BLaER1 (cell line): ENCODE measurements at regions not wholly inside any gene's neighbourhood (a gene's known extent, or its start where the extent isn't known, plus 50 kb on each side); places are given as distances from the start of the nearest gene placed in this dataset.

ENCODE experiments used
- H3K27ac ChIP-seq: shearing (Covaris generic); formaldehyde crosslinking; 2 replicates; pipeline ENCODE4 v1.8.1; 2022
- H3K27me3 ChIP-seq: shearing (Covaris generic); formaldehyde crosslinking; 2 replicates; pipeline ENCODE4 v1.8.1; 2022
- H3K36me3 ChIP-seq: shearing (Covaris generic); formaldehyde crosslinking; 2 replicates; pipeline ENCODE4 v1.8.1; 2022
- H3K4me1 ChIP-seq: shearing (Covaris generic); formaldehyde crosslinking; 2 replicates; pipeline ENCODE4 v1.8.1; 2022
- H3K4me2 ChIP-seq: shearing (Covaris generic); formaldehyde crosslinking; 2 replicates; pipeline ENCODE4 v1.8.1; 2022
- H3K4me3 ChIP-seq: shearing (Covaris generic); formaldehyde crosslinking; 2 replicates; pipeline ENCODE4 v1.8.1; 2022
- H3K9ac ChIP-seq: shearing (Covaris generic); formaldehyde crosslinking; 2 replicates; pipeline ENCODE4 v1.8.1; 2022
- H3K9me3 ChIP-seq: shearing (Covaris generic); formaldehyde crosslinking; 2 replicates; pipeline ENCODE4 v1.8.1; 2022
- H4K20me1 ChIP-seq: shearing (Covaris generic); formaldehyde crosslinking; 2 replicates; pipeline ENCODE4 v1.8.1; 2022
- Cebpa-rat ChIP-seq: shearing (Covaris generic); IDR thresholded peaks from 2 replicates; pipeline ENCODE4 v1.8.1; 2022

DNA sequence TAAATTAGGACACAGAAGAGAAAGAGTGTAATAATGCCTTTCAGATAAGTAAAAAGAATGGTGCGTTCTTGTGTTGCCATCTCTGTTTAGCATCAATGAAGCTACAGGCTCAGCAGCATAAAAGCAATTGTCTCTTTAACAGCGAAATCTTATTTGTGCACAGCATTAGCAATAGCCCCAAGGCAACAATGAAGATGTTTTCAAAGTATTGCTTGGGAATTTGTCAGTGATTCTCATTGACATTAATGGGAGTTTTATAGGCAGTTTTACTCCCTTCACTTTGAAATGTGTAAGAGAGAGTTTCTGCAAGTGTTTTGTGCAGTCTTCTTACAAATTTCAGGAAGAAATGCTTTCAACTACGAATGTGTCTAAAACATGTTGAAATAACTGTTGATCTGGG, 633.0 kb downstream of the TLL1 start:
- no peaks in the 10 kb centered on the region for H3K27me3 ChIP-seq
- H3K27ac ChIP-seq: no peak overlapping the region
- no peaks in the 10 kb centered on the region for H3K9me3 ChIP-seq
- no peak overlapping the region for H3K9ac ChIP-seq
- no peaks in the 10 kb centered on the region for H3K4me1 ChIP-seq
- H3K4me2 ChIP-seq: no peak overlapping the region
- no peaks in the 10 kb centered on the region for H3K36me3 ChIP-seq
- H3K4me3 ChIP-seq: no peak overlapping the region
- TF ChIP-seq Cebpa-rat: no peak
- H4K20me1 ChIP-seq: no peaks in the 10 kb centered on the region

DNA sequence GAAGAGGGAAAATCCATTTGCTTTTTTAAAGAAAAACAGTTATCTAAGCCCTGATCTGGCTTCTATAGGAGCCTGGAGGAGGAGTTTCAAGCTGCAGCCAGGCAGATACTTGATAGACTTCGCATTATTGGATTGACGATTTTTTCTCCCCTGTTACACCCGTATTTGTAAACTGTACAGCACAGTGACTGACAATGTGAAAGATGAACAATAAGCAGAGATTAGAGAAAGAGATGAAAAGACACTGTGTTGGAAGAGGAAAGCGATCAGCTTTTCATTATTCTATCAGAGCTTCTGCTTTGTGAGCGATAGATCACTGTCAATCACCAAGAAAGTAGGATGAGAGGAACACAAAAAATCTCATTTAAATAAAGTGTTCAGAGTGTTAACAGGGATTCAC, 639.2 kb downstream of the TLL1 start:
- Histone ChIP-seq H3K36me3 (no peaks in the 10 kb centered on the region), H3K4me2 (no peak overlapping the region), H3K27ac (no peak overlapping the region), H3K4me1 (no peaks in the 10 kb centered on the region), H3K9ac (no peak overlapping the region), H3K27me3 (no peaks in the 10 kb centered on the region), H4K20me1 (no peaks in the 10 kb centered on the region), H3K4me3 (no peak overlapping the region), H3K9me3 (no peaks in the 10 kb centered on the region)
- TF ChIP-seq Cebpa-rat: no peak

DNA sequence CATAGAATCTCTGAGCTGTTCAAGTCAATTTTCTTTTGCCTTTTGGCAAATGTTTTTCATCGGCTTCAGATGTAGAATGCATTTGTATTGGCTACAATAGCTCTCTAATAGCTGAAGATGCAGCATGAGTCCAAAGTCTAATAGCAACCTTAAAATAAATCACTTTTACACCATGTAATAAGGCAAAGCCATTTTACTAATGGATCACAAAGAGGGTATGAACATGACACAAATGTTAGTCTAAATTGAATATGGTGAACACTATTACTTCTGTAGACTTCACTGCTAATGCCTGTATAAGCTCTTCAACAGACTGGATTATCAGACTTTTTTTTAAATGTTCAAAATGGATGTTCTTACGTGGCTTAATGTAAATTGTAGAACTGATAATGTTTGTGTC, 645.3 kb downstream of the TLL1 start:
- H4K20me1 ChIP-seq: no peaks in the 10 kb centered on the region
- no peak overlapping the region for H3K4me3 ChIP-seq
- H3K4me1 ChIP-seq: no peaks in the 10 kb centered on the region
- no peak overlapping the region for H3K4me2 ChIP-seq
- H3K27me3 ChIP-seq: no peaks in the 10 kb centered on the region
- H3K9ac ChIP-seq: no peak overlapping the region
- TF ChIP-seq Cebpa-rat: no peak
- H3K27ac ChIP-seq: no peak overlapping the region
- no peaks in the 10 kb centered on the region for H3K9me3 ChIP-seq
- no peaks in the 10 kb centered on the region for H3K36me3 ChIP-seq

GRCh38 chr4:166518776-166519175, 645.7 kb downstream of the TLL1 start:
- H3K4me1 ChIP-seq: no peaks in the 10 kb centered on the region
- no peaks in the 10 kb centered on the region for H3K27me3 ChIP-seq
- no peaks in the 10 kb centered on the region for H3K36me3 ChIP-seq
- H3K4me2 ChIP-seq: no peak overlapping the region
- H3K9ac ChIP-seq: no peak overlapping the region
- H3K27ac ChIP-seq: no peak overlapping the region
- H3K9me3 ChIP-seq: no peaks in the 10 kb centered on the region
- H4K20me1 ChIP-seq: no peaks in the 10 kb centered on the region
- H3K4me3 ChIP-seq: no peak overlapping the region
- TF ChIP-seq Cebpa-rat: no peak

DNA sequence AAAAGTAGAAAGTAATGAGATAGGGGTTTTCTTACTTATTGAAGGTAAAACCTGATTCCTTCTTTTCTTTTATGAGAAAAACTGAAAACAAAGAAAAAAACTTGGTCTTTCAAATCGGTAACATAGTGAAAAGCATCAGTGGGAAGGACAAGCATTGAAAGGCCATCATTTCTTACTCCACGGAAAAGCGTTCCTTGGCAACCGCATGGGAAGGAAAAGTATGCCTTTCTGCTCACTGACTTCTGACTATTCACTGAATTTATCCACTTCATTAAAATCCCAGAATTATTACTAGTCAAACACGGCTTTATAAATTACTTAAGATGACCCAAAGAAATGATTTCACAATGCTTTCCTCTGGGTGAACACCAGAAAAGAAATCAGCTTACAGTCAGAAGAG, 646.7 kb downstream of the TLL1 start:
- Histone ChIP-seq H3K9ac (no peak overlapping the region), H3K4me1 (no peaks in the 10 kb centered on the region), H3K4me2 (no peak overlapping the region), H3K4me3 (no peak overlapping the region), H3K27ac (no peak overlapping the region), H3K9me3 (no peaks in the 10 kb centered on the region), H4K20me1 (no peaks in the 10 kb centered on the region), H3K36me3 (no peaks in the 10 kb centered on the region), H3K27me3 (no peaks in the 10 kb centered on the region)
- no peak for TF ChIP-seq Cebpa-rat

GRCh38 chr4:166527500-166527899, 654.5 kb downstream of the TLL1 start:
- TF ChIP-seq Cebpa-rat: no peak
- Histone ChIP-seq H3K4me1 (no peaks in the 10 kb centered on the region), H3K4me3 (no peak overlapping the region), H3K27me3 (no peaks in the 10 kb centered on the region), H3K27ac (no peak overlapping the region), H3K9me3 (no peaks in the 10 kb centered on the region), H3K36me3 (no peaks in the 10 kb centered on the region), H3K4me2 (no peak overlapping the region), H3K9ac (no peak overlapping the region), H4K20me1 (no peaks in the 10 kb centered on the region)

DNA sequence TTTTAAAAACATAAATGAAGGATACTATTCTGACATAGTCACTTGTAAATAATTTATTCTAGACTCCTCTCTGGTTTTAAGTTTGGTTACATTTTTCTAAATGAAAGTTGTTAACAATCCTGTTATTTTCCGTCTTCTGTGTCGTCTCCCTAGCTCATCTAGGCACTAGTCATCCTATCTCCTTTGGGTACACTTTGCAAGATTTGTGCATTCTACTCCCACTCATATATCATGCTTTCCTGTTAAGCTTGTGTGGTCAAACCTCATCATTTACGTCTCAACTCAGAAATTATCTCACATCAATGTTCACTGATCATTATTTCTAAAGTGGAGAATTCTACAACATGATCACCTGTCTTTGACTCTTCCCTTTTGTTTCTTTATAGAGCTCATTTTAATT, 658.7 kb downstream of the TLL1 start:
- no peak overlapping the region for H3K4me3 ChIP-seq
- no peaks in the 10 kb centered on the region for H4K20me1 ChIP-seq

GRCh38 chr4:166535865-166536264, 662.8 kb downstream of the TLL1 start:
- no peak overlapping the region for H3K9ac ChIP-seq
- no peak for TF ChIP-seq Cebpa-rat
- H3K4me3 ChIP-seq: no peak overlapping the region
- H4K20me1 ChIP-seq: no peaks in the 10 kb centered on the region
- H3K9me3 ChIP-seq: no peaks in the 10 kb centered on the region
- H3K27ac ChIP-seq: no peak overlapping the region
- H3K4me2 ChIP-seq: no peak overlapping the region
- no peaks in the 10 kb centered on the region for H3K4me1 ChIP-seq
- no peaks in the 10 kb centered on the region for H3K27me3 ChIP-seq
- H3K36me3 ChIP-seq: no peaks in the 10 kb centered on the region

More for the DNA sequence above, 658.7 kb downstream of the TLL1 start:
- H3K27ac ChIP-seq: no peak overlapping the region
- no peaks in the 10 kb centered on the region for H3K36me3 ChIP-seq
- H3K9ac ChIP-seq: no peak overlapping the region
- H3K4me1 ChIP-seq: no peaks in the 10 kb centered on the region
- no peaks in the 10 kb centered on the region for H3K27me3 ChIP-seq
- H3K9me3 ChIP-seq: no peaks in the 10 kb centered on the region
- H3K4me2 ChIP-seq: no peak overlapping the region
- no peak for TF ChIP-seq Cebpa-rat

GRCh38 chr4:166538491-166539005, 665.5 kb downstream of the TLL1 start:
- Histone ChIP-seq H3K27me3 (no peaks in the 10 kb centered on the region), H3K4me1 (no peaks in the 10 kb centered on the region), H3K36me3 (no peaks in the 10 kb centered on the region), H3K9me3 (no peaks in the 10 kb centered on the region), H3K4me3 (no peak overlapping the region), H3K4me2 (no peak overlapping the region), H4K20me1 (no peaks in the 10 kb centered on the region), H3K9ac (no peak overlapping the region), H3K27ac (no peak overlapping the region)
- no peak for TF ChIP-seq Cebpa-rat

DNA sequence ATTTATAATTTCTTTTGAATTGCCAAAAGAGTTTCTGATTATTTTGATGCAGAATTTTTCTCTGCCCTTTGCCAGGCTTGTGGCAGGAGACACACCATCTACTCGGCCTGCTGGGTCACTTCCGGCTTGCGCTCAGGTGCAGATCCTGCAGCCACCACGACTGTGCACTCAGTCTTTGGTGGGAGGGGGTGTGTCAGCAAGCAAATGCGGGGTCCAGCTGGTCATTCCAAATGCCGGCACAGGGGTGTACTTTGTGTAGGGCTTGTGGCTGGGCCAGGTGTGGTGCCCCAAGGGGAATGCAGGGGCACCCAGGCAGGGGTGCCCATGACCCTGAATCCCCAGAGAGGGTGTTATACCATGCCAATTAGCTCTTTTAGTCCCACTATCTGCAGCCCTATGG, 673.0 kb downstream of the TLL1 start:
- Histone ChIP-seq H4K20me1 (no peaks in the 10 kb centered on the region), H3K9ac (no peak overlapping the region), H3K9me3 (no peaks in the 10 kb centered on the region), H3K4me2 (no peak overlapping the region), H3K36me3 (no peaks in the 10 kb centered on the region), H3K4me3 (no peak overlapping the region), H3K27me3 (no peaks in the 10 kb centered on the region), H3K27ac (no peak overlapping the region), H3K4me1 (no peaks in the 10 kb centered on the region)
- TF ChIP-seq Cebpa-rat: no peak

DNA sequence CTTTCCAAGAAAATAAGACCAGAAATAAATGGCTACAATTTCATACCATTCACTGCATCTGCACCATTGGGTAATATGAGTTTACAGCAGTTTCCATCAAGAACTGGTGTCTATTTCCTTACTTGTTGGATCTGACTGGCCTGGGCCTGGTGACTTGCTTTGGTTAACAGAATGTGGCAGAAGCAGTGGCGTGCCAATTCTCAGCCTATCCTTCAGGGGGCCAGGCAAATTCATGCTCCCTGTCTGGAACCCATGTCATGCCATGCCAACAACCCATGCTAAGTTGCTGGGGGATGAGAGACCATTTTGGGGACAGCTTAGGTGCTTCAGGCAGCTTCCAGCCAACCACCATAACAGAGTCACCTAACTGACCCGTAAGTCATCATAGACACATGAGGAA, 656.7 kb downstream of the SPOCK3 start:
- Histone ChIP-seq H3K4me1 (no peaks in the 10 kb centered on the region), H3K27ac (no peak overlapping the region), H3K27me3 (no peaks in the 10 kb centered on the region), H3K9me3 (no peaks in the 10 kb centered on the region), H3K4me3 (no peak overlapping the region), H3K4me2 (no peak overlapping the region), H4K20me1 (no peaks in the 10 kb centered on the region), H3K9ac (no peak overlapping the region), H3K36me3 (no peaks in the 10 kb centered on the region)
- TF ChIP-seq Cebpa-rat: no peak
